OCI-LY7 (cell line): ENCODE measurements at regions not wholly inside any gene's neighbourhood (a gene's known extent, or its start where the extent isn't known, plus 50 kb on each side); places are given as distances from the start of the nearest gene placed in this dataset.
"Not testable (repeated sequence)": the region's sequence is repeated elsewhere in the genome, so short reads cannot be mapped to it uniquely, and the experiment has no call there.

Source experiments
- BruUV-seq: library from RNA; stranded (reverse); fragments of 400-500 nt; replicated peaks from 2 replicates; lab custom pipeline; 2021; lab: Mats Ljungman, UMichigan
- CTCF ChIA-PET: fragments of 300-600 bp; sonication (Branson Sonifier 250); formaldehyde crosslinking; loops from one replicate; lab custom pipeline; 2022; ENCODE audit warnings: antibody characterized with exemption; ENCODE audit not compliant: unreplicated experiment; lab: Charles Lee
- POLR2A ChIA-PET: fragments of 300-600 bp; sonication (Branson Sonifier 250); formaldehyde crosslinking; loops from one replicate; lab custom pipeline; 2022; ENCODE audit warnings: antibody characterized with exemption; lab: Charles Lee
- DNase-seq: peaks from one replicate; pipeline ENCODE4 v3.0.0-alpha.2; 2015; ENCODE audit warnings: low spot score
- H2AFZ ChIP-seq: fragments of 200-600 bp; sonication (generic), shearing (Covaris generic); 2 replicates; pipeline ENCODE4 v1.6.1; 2014; ENCODE audit warnings: mild to moderate bottlenecking, antibody characterized with exemption, low read length, moderate library complexity
- H3K27ac ChIP-seq: fragments of 200-600 bp; sonication (generic); 2 replicates; pipeline ENCODE4 v1.5.1; 2014; ENCODE audit warnings: mixed run types, low read depth, mild to moderate bottlenecking, moderate library complexity, low read length, inconsistent platforms; ENCODE audit not compliant: poor library complexity, severe bottlenecking
- H3K36me3 ChIP-seq: fragments of 200-600 bp; sonication (generic); 2 replicates; pipeline ENCODE4 v1.6.1; 2014; ENCODE audit warnings: mild to moderate bottlenecking, antibody characterized with exemption, low read length, moderate library complexity, mixed read lengths; ENCODE audit not compliant: insufficient read depth
- H3K4me1 ChIP-seq: fragments of 200-600 bp; sonication (generic); 2 replicates; pipeline ENCODE4 v1.5.1; 2014; ENCODE audit warnings: mild to moderate bottlenecking, low read length; ENCODE audit not compliant: insufficient read depth, poor library complexity, severe bottlenecking
- H3K4me2 ChIP-seq: fragments of 200-600 bp; sonication (generic); 2 replicates; pipeline ENCODE4 v1.6.1; 2014; ENCODE audit warnings: mild to moderate bottlenecking, low read length
- H3K4me3 ChIP-seq: fragments of 200-600 bp; sonication (generic); 2 replicates; pipeline ENCODE4 v1.5.1; 2014; ENCODE audit warnings: mild to moderate bottlenecking, low read depth, low read length; ENCODE audit not compliant: poor library complexity, severe bottlenecking
- H3K79me2 ChIP-seq: fragments of 200-600 bp; sonication (generic); 2 replicates; pipeline ENCODE4 v1.6.1; 2016; ENCODE audit warnings: low read depth, mild to moderate bottlenecking, low read length, moderate library complexity, mixed read lengths; ENCODE audit not compliant: insufficient read depth
- H3K9me2 ChIP-seq: fragments of 200-600 bp; sonication (generic); 2 replicates; pipeline ENCODE4 v1.6.1; 2016; ENCODE audit warnings: mild to moderate bottlenecking, low read length, mixed read lengths; ENCODE audit not compliant: insufficient read depth
- H3K9me3 ChIP-seq: fragments of 200-600 bp; sonication (generic); 2 replicates; pipeline ENCODE4 v1.6.1; 2014; ENCODE audit warnings: mild to moderate bottlenecking, mixed run types, low read length, mixed read lengths
- H4K20me1 ChIP-seq: fragments of 200-600 bp; sonication (generic); 2 replicates; pipeline ENCODE4 v1.6.1; 2014; ENCODE audit warnings: mild to moderate bottlenecking, antibody characterized with exemption, low read length, moderate library complexity, mixed read lengths; ENCODE audit not compliant: insufficient read depth
- EZH2phosphoT487 ChIP-seq: fragments of 200-600 bp; sonication (generic); IDR thresholded peaks from 2 replicates; pipeline ENCODE4 v1.6.1; 2018; ENCODE audit warnings: low read depth, borderline replicate concordance, mild to moderate bottlenecking, mixed run types, antibody characterized with exemption, low read length, moderate library complexity, mixed read lengths
- intact Hi-C: fragments of 100-400 bp; cut with micrococcal nuclease; formaldehyde crosslinking; loops from one replicate; pipeline ENCODE4 v1.10.0; 2022; ENCODE audit not compliant: unreplicated experiment
- TF ChIP-seq, protein P1 (sequence below): fragments of 200-600 bp; sonication (generic); conservative IDR thresholded peaks from 2 replicates; pipeline ENCODE4 v1.5.1; 2014; ENCODE audit warnings: mild to moderate bottlenecking, antibody characterized with exemption, low read length, moderate library complexity, mixed read lengths

DNA sequence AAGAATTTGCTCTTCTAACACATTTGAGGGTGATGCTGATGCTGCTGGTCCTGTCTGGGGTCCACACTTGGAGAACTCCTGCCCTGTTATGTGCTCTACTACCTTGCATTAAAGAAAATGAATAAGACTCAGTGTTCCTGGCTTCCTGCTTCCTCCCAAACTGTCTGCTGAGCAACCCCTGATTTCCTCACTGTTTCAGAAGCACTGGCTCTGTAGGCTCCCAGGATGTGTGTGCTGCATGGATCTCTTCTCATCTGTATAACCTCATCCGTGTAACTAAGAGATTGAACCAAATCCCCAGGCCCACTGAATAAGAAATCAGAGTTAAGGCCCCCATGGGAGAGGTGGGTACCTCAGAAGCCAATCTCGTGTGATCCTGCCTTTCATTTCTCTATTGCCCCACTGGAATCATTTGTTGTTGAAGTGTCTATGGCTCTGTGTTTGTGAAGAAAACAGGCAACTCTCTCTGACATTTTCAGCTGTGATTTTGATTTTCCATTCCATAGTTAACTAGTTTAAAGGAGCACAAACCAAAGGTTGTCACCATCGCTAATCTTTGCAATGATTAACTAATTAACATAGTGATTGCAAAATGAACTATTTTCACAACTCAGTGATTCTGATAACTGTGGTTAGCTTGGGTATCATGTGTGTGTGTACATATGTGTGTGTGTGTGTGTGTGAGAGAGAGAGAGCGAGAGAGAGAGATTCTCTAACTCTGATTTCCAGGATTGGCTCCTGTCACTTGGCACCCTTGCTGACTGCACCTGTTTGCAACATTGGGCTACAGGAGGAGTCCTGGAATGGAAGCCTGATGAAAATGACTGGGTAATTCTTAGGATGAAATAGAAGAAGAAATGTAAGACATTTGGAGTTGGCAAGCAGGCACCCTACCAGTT lies 196.2 kb downstream of the SLC38A4 start:
- no peaks in the 10 kb centered on the region for H3K79me2 ChIP-seq
- H3K36me3 ChIP-seq: no peaks in the 10 kb centered on the region
- DNase-seq: no peak
- no peak for TF ChIP-seq EZH2phosphoT487
- TF ChIP-seq, protein P1, sequence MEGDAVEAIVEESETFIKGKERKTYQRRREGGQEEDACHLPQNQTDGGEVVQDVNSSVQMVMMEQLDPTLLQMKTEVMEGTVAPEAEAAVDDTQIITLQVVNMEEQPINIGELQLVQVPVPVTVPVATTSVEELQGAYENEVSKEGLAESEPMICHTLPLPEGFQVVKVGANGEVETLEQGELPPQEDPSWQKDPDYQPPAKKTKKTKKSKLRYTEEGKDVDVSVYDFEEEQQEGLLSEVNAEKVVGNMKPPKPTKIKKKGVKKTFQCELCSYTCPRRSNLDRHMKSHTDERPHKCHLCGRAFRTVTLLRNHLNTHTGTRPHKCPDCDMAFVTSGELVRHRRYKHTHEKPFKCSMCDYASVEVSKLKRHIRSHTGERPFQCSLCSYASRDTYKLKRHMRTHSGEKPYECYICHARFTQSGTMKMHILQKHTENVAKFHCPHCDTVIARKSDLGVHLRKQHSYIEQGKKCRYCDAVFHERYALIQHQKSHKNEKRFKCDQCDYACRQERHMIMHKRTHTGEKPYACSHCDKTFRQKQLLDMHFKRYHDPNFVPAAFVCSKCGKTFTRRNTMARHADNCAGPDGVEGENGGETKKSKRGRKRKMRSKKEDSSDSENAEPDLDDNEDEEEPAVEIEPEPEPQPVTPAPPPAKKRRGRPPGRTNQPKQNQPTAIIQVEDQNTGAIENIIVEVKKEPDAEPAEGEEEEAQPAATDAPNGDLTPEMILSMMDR: no peak
- ChIA-PET CTCF (no interaction called here), POLR2A (no interaction called here)
- H3K9me2 ChIP-seq: no peaks in the 10 kb centered on the region
- H3K4me2 ChIP-seq: no peak overlapping the region
- no peaks in the 10 kb centered on the region for H4K20me1 ChIP-seq
- no TSS peak for BruUV-seq
- H3K9me3 ChIP-seq: no peaks in the 10 kb centered on the region
- H3K4me1 ChIP-seq: no peaks in the 10 kb centered on the region
- no peak overlapping the region for H3K4me3 ChIP-seq
- intact Hi-C loops: no loop called here
- no peak overlapping the region for H3K27ac ChIP-seq
- H2AFZ ChIP-seq: no peak overlapping the region

DNA sequence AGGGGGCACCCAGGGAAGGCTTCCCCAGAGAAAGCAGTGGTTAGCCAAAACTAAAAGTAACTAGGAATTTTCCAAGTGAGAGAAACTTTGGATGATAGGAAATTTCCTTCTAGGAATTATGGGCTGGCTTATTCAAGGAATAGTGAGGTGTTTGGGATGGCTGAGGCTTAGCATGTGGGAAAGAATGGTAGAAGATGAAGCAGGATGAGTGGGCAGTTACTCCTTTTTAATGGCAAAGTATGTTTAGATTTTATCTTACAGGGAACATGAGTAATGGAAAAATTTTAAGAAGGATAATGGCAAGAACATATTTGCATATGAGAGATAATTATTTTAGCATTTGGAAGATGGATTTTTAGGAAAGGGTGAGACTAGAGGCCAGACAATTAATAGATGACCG lies 197.6 kb downstream of the SLC38A4 start:
- Histone ChIP-seq H3K36me3 (no peaks in the 10 kb centered on the region), H3K4me2 (no peak overlapping the region), H2AFZ (no peak overlapping the region), H4K20me1 (no peaks in the 10 kb centered on the region), H3K4me3 (no peak overlapping the region), H3K4me1 (no peaks in the 10 kb centered on the region), H3K79me2 (no peaks in the 10 kb centered on the region), H3K9me2 (no peaks in the 10 kb centered on the region), H3K27ac (no peak overlapping the region), H3K9me3 (0 out of 2 replicates have a peak, but pooled peaks cover 4% of the 10 kb centered on the region)
- BruUV-seq: no TSS peak
- intact Hi-C loops: no loop called here
- CTCF ChIA-PET: no interaction called here
- DNase-seq: no peak
- TF ChIP-seq, protein P1: no peak
- TF ChIP-seq EZH2phosphoT487: no peak
- POLR2A ChIA-PET: no interaction called here

DNA sequence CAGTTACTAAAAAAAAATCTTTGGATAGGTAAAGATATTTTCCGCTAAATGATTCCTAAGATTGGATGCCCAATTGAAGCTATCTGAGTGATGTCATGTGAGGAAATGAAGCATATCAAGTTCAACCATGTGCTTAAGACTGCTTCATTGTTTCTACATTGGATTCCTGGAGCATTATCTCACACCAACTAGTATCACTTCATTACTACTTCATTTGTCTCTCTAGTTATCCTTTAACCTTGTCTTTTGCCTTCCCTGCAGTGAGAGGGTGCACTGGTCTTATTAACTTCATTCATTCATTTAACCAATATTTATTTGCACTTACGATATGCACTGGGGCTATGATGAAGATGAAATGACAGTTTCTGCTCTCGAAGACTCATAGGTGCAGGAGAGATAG lies 198.1 kb downstream of the SLC38A4 start:
- Histone ChIP-seq H3K4me3 (no peak overlapping the region), H3K4me1 (no peaks in the 10 kb centered on the region), H3K36me3 (no peaks in the 10 kb centered on the region), H2AFZ (no peak overlapping the region), H3K9me3 (0 out of 2 replicates have a peak, but pooled peaks cover 4% of the 10 kb centered on the region), H3K79me2 (no peaks in the 10 kb centered on the region), H4K20me1 (no peaks in the 10 kb centered on the region), H3K4me2 (no peak overlapping the region), H3K9me2 (no peaks in the 10 kb centered on the region), H3K27ac (no peak overlapping the region)
- no TSS peak for BruUV-seq
- intact Hi-C loops: no loop called here
- ChIA-PET POLR2A (no interaction called here), CTCF (no interaction called here)
- TF ChIP-seq, protein P1: no peak
- TF ChIP-seq EZH2phosphoT487: no peak
- no peak for DNase-seq

DNA sequence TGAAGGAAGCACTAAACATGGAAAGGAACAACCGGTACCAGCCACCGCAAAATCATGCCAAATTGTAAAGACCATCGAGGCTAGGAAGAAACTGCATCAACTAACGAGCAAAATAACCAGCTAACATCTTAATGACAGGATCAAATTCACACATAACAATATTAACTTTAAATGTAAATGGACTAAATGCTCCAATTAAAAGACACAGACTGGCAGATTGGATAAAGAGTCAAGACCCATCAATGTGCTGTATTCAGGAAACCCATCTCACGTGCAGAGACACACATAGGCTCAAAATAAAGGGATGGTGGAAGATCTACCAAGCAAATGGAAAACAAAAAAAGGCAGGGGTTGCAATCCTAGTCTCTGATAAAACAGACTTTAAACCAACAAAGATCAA lies 206.3 kb downstream of the SLC38A4 start:
- H3K36me3 ChIP-seq, H2AFZ ChIP-seq, H3K4me1 ChIP-seq, H3K27ac ChIP-seq, H3K4me2 ChIP-seq, H3K9me2 ChIP-seq, H3K4me3 ChIP-seq, CTCF ChIA-PET, BruUV-seq, DNase-seq, H4K20me1 ChIP-seq, H3K79me2 ChIP-seq, intact Hi-C loops, POLR2A ChIA-PET, H3K9me3 ChIP-seq: not testable (repeated sequence)
